AG08396 (cell line): ENCODE measurements at regions not wholly inside any gene's neighbourhood (a gene's known extent, or its start where the extent isn't known, plus 50 kb on each side); places are given as distances from the start of the nearest gene placed in this dataset.
A peak's percentile ranks its signal among the peaks of the same experiment; 100 is the strongest.

Source experiments
- DNase-seq: peaks from one replicate; pipeline ENCODE4 v3.0.0; 2012; ENCODE audit warnings: low spot score, mixed read lengths

DNA sequence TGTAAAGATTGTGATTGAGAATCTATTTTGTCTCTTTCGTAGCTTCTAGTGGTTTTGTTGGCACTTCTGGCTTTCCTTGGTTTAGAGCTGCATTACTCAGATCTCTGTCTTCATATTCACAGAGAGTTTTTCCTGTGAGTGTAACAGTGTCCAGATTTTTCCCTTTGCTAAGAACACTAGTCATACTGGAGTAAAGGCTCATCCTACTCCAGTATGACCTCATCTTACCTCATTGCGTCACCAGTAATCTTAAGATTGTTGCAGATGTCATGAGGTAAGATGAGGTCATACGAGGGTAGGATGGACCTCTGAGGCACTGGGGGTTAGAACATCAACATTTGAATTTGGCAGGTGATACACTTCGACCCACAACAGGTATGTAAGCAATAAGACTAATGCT is 461.2 kb downstream of the FLRT2 start:
- peak; percentile 5 for DNase-seq

DNA sequence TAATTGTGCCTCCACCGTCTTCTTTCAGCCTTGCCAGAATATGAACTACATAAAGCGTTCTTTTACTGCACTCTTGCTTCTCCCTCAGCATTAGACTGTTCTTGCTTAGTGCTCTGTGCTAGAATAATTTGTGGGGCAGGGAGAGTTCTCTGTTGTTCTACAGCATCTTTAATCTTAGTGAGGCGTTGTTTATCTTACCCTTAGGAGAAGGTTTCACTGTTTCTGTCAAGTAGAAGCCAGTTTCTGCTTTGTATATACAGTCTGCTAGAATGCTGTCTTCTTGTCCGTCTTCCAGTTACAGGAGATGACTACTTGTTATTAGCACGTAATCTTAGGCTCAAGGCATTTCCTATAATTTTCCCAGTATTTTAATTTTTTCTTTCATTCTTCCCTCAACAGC is 458.0 kb downstream of the FLRT2 start:
- DNase-seq: no peak

DNA sequence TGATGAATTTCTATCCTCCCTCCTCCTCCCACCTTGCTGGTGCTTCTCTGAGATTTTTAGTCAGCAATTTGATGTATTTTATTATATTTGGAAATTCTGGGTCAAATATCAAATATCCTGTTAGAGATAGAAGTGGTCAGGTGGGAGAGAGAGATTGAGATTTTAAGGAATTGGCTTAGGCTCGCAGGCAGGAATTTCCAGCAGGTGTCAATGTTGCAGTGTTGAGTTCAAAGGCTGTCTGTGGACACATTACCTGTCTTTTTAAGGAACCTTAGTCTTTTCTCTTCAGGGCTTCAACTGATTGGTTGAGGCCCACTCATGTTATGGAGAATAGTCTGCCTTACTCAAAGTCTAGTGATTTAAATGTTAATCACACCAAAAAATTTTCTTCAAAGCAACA is 457.3 kb downstream of the FLRT2 start:
- no peak for DNase-seq

DNA sequence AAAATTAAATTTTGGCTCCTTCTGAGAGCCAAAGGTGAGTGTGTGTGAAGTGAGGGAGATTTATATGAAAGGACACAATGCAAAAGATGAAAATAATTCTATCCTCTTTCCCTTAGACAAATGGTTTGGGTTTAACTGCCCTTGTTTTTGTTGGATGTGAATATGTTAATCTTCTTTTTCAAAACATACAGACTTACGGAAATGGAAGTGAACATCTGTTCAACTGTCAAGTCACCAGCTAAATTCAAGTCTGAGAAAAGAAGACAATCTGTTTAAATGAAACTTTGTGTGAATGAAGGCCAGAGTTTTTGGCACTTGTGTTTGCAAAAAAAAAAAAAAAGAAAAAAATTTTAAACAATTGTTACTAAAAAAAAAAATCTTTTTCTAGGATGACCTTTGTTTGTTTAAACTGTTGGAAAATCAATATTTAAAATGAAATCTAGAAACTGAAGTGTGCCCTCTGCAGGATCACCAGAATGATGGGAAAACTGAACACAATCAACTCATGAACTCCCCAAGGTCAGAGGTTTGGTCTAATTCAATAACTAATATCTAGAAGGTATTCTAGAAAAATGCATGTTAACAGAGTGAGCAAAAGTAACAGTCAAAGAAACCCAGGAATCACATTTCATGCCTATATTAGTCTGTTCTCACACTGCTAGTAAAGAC is 448.8 kb downstream of the FLRT2 start:
- DNase-seq: no peak

DNA sequence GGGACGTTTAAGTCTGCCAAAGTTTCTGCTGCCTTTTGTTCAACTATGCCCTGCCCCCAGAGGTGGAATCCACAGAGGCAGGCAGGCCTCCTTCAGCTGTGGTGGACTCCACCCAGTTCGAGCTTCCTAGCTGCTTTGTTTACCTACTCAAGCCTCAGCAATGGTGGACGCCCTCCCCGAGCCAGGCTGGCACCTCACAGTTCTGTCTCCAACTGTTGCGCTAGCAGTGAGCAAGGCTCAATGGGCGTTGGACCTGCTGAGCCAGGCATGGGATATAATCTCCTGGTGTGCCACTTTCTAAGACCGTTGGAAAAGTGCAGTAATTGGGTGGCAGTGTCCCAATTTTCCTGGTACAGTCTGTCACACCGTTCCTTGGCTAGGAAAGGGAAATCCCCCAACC is 444.7 kb downstream of the FLRT2 start:
- DNase-seq: no peak

DNA sequence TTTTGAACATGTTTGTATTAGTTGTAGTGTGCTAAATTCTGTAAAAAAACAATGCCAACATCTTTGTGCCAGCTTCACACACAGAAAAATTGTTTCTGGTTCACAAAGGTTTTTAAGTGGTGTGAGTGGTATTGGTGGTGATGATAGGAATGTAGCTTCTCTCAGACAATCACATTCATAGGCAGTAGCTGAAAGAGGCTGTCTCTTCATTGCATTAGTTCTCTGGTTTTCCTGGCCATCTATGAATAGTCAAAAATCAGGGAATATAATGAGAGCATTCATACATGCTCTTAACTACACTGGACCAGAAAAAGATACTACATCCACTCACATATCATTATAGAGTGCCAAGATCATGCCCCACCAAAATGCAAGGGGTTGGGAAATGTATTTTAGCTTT is 433.5 kb downstream of the FLRT2 start:
- no peak for DNase-seq

DNA sequence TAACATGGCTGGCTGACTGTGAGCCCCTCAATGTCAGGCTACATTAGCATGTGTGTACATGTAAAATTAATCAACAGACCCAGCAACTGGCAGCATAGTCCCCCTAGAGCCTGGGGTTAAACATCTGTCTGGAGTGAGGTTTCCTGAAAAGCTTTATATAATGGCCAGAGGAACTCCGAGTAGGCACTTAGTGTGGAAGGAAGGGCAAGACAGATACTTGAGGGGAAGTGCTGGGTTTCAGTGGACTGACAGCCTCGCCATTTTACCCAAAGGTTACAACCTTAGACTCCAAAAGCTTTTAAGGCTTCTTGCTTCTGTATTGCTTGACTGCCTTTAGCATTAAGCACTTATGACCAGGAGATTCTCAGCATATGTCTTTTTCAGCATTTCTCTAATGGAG is 430.8 kb downstream of the FLRT2 start:
- no peak for DNase-seq

DNA sequence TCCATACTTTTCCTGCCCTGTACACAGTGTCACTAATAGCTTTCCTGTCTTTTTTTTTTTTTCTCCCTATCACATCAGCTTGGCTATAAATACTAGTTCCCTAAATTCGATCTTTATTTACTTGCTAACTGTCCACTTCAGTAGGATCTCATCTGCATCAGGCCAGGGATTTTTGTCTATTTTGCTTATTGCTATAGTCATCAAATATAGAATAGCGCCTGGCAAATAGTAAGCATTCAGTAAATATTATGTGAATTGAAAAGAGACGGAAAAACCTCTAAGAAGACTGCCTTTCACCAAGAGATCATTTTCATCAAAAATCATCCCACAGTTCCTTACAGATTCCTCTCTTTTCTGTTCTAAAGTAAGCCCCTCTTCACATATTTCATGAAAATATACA is 429.1 kb downstream of the FLRT2 start:
- no peak for DNase-seq

DNA sequence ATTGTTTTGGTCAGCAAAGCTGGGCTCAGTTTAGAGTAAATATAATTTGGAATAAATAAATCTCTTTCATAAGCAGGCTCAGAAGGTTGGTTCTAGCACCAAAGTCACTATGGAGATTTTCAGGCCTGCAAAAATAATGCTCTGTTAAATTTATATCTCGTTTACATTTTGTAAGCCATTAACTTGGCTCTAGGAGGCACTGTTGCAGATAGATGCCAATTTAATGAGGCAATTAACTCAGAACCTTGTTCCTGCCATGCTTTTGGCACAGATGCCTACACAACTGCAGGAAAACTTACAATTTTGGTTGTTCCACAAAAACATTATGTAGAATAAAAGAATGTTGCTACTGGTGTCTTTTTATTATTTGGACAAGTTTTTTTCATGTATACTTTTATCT is 428.1 kb downstream of the FLRT2 start:
- no peak for DNase-seq

DNA sequence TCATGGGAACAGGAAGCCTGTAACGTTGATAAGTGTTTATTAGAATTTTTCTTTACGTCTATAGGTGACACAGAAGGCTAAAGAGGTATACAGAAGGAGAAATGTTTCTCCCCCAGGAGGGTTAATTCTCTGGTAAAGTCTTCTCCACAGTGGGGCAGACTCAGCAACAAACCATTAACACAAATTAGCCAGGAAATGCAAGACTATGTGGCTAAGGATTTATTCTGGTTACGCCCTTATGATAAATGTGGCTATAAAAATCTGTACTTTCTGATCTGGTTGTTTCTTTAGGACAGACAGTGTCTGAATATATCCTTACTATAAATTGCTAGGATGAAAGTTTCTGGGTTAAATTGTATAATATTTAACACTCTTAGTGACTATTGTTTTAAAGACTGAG is 423.3 kb downstream of the FLRT2 start:
- no peak for DNase-seq

DNA sequence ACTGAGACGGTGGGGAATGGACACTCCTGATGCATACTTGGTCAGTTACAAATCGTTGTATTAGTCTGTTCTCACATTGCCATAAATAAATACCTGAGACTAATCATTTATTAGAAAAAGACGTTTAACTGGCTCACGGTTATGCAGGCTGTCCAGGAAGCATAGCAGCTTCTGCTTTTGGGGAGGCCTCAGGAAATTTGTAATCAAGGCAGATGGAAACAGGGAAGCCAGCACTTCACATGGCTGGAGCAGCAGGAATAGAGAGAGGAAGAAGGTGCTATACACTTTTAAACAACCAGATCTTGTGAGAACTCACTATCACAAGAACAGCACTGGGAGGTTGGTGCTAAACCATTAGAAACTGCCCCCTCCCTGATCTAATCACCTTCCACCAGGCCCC is 418.2 kb downstream of the FLRT2 start:
- DNase-seq: no peak

DNA sequence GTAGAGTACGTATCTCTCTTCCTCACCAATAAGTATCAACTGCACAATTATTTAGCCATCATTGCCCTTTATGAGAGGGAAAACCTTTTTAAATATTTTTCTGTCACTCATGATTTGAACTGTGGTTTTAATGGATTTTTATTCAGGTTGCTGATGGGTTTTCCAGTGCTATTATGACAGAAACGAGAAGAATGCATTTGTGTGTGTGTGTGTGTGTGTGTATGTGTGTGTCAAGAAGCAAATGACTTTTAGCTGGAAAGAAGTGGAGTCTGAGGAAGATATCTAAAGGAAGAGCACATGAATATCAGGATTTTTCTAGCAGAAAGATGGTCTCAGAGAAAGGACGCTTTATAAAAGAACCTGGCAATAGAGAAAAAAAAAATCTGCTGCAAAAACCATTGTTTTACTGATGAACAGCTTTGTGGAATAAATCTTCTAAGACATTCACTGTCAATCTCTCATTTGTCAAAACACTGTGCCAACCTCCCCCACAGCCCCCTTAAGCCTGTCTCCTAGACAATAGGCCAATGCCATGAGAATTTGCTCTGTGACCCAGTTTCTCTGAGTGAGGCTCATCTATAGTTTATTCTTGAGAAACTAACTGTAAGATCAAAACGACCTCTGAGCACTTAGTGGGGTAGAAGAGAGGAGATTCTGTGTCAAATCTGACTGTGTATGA is 417.7 kb downstream of the FLRT2 start:
- no peak for DNase-seq

DNA sequence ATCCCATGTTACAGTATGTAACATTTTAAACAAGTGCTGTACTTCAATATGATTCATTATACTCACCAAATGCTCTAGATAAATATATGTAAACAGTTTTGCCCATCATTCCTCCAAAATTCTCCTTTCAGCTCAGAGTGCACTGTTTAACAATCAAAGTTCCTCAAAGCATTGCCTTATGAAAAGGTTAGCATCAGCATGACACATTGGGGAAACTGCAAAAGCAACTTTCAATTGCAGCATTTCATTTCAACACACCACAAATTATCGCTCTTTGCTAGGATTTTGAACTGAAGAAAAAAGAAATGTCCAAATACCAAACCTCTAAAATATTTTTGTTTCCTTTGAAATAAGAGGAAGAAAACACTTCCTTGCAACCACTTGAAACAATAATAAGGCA is 413.2 kb downstream of the FLRT2 start:
- DNase-seq: no peak

DNA sequence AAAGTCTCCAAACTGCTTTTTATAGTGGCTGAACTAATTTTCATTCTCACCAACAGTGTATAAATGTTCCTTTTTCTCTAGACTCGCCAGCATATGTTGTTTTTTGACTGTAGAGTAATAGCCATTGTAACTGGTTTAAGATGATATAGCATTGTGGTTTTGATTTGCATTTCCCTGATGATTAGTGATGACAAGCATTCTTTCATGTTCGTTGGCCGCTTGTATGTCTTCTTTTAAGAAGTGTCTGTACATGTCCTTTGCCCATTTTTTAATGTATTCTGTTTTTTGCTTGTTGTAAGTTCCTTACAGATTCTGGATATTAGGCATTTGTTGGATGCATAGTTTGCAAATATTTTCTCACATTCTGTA is 404.9 kb downstream of the FLRT2 start:
- no peak for DNase-seq

DNA sequence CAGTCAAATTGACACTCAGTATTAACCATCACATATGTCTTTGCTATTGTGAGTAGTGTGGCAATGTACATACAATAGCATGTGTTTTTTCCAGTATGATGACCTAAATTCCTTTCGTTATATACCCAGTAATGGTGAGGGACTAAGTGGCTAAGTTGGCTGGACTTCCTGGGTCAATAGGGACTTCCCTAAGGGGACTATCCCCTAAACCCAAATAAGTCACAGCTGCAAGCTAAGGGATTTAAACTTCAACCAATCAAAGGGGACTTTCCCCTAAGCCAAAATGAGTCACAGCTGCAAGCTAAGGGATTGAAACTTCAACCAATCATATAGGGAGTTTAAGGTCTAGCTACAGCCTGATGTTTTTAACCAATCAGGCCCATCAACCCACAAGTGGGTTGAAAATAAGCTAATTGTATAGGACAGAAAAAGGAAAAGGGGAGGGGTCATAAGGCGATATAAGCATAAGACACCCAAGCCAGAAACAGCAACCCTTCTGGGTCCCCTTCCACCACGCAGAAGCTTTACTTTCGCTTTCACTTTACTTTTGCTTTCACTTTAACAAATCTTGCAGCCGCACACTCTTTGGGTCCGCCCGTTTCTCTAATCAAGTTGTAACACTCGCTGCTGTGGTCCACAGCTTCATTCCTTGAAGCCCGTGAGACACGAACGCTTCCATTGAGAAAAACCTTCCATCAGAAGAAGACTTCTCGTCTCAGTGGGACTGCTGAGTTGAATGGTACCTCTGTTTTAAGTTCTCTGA is 404.4 kb downstream of the FLRT2 start:
- DNase-seq: no peak

DNA sequence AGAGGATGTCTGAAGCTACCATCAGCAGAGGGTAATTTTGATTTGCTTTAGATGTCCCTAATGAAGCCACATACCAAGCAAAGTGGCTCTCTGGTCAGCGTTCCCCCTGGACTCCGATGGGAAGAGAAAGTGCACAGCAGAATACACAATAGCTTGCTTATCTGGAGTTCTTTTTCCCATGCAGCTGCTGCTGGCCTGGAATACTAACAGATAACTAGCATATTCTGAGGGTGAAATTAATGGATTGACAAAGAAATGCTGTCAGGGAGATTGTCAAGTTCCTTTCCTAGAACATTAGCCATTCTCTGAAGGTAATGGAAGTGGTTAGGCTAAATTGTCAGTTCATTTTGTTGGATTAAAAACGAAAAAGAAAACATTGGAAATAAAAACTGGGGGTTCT is 391.3 kb downstream of the FLRT2 start:
- no peak for DNase-seq

DNA sequence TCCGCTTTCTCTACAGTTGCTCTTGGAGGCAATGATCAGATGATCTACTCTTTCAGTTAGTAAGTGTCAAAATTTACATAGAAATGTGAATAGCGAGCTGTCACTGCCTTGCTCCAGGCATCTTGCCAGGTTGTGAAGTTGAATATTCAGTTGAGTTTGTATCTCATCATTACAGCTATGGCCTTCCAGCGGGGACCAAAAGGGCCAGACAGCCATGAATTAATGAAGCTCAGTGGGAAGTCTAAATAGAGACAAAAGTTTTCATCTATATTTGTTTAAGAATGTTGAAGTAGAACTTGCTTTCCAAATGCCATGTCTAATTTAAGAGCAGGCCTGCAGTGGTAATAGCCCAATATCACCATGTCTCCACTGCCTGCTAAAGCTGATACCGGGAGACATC is 387.8 kb downstream of the FLRT2 start:
- no peak for DNase-seq

DNA sequence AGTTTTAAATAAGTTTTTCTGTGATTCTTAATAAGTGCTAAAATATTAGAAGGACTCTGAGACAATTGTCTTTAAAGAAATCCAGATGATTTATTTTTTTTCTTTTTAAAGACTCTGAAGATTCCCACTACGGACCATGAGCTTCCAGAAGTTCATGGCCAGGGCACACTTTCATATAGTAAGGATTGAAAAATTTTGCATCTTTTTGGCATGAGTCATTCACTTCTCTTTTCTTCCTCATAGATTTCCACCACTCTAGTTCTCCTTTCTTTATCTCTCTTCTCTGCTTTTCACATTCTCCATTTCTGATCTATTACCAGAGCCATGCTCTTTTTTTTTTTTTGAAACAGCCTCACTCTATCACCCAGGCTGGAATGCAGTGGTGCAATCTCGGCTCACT is 385.8 kb downstream of the FLRT2 start:
- DNase-seq: no peak

DNA sequence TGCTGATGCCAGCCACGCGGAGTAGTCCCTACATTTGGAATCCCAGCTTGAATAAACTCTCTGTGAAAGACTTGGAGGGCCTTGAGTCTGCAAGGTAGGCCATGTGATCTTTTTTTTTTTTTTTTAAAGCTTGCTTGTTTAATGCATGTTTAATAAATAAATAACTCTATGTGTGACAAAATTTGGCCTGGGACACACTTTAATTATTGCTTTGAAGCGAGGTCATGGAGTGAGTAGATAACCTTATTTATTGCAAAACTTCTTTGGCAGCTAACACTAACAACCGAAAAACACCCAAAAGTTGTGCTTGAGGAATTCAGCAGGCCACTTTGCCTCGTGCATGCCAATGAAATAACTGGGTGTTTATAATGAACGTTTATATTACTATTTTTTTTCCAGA is 382.2 kb downstream of the FLRT2 start:
- DNase-seq: no peak

DNA sequence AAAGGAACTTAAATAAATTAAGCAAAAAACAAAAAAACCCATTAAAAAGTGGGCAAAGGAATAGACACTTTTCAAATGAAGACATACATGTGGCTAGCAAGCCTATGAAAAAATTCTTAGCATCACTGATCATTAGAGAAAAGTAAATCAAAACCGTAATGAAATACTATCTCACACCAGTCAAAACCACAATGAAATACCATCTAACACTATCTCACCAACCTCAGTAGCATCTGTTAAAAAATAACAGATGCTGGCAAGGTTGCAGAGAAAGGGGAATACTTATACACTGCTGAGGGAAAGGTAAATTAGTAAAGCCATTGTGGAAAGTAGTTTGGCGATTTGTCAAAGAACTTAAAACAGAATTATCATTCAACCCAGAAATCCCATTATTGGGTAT is 381.1 kb downstream of the FLRT2 start:
- no peak for DNase-seq

DNA sequence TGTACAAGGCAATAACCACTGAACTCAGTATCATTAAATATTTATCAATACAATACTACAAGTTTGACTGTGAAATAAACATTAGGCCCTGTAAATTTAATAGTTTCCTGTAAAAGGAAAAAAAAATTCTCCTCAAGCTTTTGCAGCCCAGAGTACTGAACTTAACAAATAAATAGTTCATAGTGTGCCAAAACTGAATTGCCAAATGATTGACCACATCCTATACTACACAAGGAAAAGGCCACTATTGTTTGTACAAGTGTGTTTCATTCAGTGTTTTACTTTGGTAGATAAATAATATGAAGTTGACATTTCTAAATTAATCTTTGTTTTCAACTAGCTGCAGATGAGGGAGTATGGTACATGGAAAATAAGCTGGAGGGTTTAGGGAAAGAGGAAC is 379.6 kb downstream of the FLRT2 start:
- DNase-seq: no peak

DNA sequence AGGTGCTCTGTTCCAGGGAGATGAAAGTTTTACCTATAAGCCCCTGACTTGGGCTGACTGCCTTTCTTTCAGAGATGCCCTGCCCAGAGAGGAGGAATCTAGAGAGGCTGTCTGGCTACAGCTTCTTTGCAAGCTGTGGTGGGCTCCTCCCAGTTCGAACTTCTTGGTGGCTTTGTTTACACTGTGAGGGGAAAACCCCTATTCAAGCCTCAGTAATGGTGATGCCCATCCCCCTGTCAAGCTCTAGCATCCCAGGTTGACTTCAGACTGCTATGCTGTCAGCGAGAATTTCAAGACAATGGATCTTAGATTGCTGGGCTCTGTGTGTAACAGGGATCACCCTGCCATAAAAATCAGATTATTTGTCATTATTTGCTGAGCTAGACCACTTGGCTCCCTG is 377.6 kb downstream of the FLRT2 start:
- DNase-seq: no peak

DNA sequence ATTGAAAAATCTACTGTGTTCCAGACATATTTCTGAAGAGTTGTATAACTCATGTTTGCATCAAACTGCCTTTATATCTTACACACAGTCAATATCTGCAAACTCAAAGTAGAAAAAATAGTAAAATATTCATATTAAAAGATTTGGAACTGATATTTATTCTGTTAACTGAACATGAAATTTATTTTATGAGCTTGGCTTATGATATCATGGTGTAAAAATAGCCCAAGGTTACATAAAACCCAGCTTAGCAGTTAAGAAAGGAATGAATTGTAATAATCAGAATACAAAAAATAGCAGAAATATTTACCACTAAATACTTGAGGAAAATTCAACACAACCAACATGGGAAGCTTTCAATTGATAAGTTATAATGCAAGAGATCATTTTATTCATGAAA is 367.9 kb downstream of the FLRT2 start:
- no peak for DNase-seq

DNA sequence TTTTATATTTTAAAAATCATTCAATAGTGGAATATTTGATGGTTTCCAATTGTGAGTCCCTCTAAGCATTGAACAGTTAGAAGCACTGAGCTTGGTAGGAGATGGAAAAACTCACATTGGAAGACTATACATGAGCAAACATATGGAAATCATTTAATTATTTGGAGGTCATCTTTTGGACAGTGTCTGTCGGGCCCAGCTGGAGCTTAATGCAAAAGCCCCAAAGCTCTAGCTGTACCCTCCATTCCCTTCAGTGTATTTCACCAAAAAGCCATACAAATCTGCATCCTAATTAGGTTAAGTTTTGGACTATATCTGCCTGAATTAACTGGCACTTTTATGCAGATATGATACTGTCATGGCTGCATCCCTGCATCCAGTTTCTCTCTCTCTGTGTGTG is 365.7 kb downstream of the FLRT2 start:
- DNase-seq: no peak
